ENCODE measurements at regions not wholly inside any gene's neighbourhood (a gene's known extent, or its start where the extent isn't known, plus 50 kb on each side); places are given as distances from the start of the nearest gene placed in this dataset.
"Not testable (repeated sequence)": the region's sequence is repeated elsewhere in the genome, so short reads cannot be mapped to it uniquely, and the experiment has no call there.

DNA sequence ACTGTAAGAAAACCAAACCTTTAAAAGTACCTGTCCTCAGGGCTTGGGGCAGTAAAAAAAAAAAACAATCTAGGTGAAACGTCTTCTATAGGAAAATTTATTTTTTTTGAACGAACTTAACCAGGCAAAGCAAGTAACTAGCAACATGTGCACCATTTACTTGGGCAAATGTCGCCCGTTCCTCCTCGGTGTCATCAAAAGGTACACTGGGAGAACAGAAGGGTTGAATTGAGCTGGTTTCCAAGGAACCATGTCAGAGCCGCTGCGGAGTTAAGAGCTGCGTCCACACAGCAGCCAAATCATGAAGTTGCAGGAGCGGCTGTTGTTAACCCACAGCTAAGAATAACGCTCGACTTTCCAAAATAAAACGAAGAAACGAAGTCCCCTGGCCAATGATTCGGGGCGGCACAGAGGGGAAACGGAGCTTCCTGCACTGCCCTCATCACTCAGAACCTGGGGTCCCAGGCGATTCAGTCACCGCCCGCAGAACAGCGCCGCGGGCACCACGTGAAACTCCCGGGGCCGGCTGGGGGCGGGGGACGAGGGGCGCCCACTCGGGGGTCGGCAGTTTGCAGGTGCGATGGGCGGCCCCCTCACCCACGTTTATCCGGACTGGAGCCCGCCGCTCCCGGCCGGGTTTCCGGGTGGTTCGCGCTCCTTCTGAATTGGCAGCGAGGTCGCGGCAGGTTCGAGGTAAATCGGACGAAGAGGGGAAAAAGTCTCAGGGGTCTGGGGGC, 53.6 kb upstream of the PLGLB1 start:
- not testable (repeated sequence) for DNase-seq (ENCODE audit: low spot score)

DNA sequence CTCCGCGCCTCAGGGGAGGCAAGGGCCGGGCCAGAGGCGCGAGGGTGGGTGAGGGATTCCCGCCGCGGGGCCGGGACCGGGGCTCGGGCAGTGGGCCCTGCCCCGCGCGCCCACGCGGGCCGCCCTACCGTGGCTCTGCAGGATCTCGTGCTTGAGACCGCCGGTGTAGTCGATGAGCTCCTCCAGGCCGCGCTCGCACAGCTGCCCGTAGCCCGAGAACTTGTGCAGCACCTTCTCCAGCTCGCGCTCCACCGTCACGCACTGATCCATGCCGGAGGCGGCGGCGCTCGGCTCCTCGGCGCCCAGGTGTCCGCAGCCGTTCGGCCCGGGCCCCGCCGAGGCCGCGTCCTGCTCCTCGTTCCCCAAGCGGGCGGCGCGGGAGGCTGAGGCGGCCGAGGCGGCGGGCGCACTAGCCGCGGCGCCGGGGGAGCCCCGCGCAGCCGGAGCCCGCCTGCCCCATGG, 54.2 kb upstream of the PLGLB1 start:
- DNase-seq (ENCODE audit: low spot score), result peak; percentile 10

DNA sequence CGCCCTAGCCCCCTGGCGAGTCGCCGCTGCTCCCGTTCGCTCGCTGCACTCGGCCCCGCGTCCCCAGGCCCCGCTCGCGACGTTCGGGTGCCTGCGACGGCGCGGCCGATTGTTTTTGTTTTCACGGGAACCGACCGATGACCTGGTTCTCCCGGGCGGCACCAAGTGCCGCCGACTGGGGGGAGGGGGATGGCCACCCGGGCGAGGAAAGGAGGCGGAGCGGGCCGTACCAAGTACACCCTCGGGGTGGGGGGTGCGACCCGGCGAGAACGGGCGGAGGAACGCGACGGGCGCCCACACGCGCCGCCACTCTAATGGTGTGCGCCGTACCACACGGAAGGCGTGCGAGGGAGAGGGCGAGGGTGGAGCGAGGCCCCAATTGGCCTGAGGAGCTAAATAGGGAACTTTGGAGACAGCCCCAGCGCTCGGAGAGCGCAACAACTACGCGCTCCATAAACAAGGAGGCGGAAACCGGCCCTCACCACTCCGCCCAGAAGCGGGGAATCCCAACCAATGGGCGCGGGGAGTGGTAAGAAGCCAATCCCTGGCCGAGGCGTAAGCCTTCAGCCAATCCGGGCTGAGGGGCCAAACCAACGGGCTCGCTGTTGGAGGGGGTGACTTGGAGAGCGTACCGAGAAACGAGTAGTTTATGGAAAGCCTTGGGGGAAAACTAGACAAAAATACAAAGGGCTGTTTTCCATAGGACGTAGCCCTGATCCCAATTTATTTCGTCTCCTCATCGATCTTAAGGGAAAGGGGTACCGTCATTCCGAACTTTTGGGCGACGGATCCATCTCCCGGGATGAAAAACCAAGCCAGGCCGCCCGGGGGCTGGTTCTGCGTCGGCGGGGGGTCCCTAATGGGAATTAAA, 54.8 kb upstream of the PLGLB1 start:
- peak; percentile 70 for DNase-seq (ENCODE audit: low spot score)

DNA sequence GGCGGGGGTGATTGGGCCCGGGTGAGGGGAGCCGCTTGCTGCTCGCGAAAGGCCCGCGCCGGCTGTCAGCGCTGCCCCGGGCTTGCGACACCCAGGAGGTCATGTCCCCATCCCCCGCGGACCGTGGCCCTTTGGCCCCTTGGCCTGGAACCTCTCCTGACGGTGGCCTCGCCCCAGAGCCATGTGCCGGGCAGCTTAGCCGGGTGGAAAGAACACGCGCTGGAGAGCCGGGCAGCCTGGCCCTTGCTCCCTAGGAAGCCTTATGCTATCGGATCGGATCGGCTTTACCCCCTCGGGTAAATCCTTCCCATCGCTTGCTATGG, 55.4 kb upstream of the PLGLB1 start:
- not testable (repeated sequence) for DNase-seq (ENCODE audit: low spot score)

DNA sequence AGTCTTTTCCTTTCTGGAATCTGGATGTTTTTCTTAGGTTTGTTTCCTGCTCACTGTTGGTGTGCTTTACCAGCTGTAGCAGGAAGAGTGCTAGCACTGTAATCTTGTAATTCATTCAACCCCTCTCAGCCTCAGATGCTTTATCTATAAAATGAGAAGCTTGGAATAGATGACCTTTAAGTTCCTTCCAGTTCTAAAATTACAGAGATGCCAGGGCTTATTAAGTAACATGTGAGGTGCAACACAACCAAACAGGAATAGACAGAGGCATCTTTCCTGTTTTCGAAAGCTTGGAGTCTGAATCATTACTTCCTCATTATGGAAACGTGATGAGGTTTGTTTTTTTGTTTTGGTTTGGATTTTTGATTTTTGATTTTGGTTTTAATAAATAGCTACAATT, 60.1 kb upstream of the PLGLB1 start:
- DNase-seq (ENCODE audit: low spot score), result not testable (repeated sequence)

DNA sequence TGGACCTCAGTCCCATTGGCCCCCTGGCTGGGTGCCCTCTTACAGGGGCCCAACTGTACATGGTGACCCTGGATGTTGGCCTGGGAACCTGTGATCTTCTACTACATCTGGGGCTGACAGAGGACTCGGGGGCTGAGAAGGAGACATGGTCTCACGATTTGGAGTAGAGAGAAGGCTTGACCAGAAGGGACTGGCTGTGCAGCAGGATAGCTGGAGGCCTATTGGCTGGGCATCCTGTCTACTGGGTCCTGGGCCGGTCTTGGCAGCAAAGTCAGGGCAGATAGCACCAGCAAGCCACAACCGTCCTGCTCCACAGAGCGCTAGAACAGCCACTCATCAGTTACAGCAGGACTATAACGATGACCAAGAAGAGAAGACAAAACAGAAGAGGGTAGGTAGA, 66.4 kb upstream of the PLGLB1 start:
- DNase-seq (ENCODE audit: low spot score), result not testable (repeated sequence)

DNA sequence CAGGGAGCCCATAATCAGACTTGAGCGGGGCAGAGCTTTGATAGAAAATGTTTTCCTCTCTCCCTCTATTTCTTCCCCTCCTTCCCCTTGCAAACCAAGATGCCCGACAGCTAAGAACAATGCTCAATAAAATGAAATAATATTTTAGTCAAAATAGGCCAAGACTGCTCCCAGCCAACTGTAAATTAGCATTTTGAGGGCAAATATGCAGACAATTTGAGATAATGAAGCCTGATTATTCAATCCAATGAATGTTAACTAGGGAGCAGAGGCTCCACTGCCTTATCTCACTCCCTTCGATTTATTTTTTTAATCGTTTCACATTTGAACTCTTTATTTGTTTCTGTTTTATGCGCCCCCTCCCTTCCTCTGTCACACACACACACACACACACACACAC, 67.8 kb upstream of the PLGLB1 start:
- DNase-seq (ENCODE audit: low spot score), result not testable (repeated sequence)

DNA sequence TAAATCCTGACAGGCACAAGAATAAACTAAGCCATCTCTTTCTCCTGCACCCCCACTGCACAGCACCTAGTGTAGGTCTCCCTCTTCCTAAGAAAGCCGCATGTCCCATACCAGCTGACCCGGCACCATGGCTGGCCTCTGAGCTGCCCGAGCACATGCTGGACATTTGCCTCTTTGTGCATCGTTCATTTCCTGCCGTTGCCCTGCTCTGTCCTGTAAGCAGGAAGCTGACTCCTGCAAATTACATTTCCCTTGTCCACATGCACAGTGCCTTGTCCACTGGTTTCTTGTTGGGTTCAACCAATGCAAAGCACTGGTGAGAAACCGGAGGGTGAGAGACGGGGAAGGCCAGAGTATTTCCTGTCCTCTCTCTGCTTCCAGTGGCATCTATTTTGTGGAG, 71.6 kb upstream of the PLGLB1 start:
- DNase-seq (ENCODE audit: low spot score), result not testable (repeated sequence)

DNA sequence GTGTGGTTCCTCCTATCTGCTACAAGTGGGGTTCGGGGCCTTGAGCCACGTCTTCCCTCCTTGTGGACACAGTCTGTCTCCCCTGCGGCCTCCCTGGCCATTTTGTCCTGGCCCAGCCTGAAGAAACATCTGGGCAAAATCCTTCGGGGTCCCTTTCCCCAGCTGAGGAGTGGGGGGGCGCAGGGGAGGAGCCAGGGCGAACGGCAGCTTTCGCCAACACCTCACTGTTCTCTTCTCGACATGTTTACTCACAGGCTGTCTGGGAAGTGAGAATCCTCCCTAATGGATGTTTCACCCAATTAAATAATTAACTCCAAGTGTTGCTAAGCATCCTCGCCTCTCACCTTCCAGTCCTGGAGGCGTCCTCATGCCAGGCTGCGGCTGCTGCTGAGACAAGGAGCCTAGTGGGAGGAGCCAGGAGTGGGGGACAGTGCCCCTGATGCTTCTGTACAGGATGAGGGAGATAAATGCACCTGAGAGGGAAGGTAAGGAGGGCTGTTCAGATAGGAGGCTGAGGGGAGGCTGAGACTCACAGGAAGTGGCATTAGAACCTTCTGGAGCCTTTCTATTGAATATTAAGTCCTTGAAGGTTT, 72.4 kb upstream of the PLGLB1 start:
- not testable (repeated sequence) for DNase-seq (ENCODE audit: low spot score)

DNA sequence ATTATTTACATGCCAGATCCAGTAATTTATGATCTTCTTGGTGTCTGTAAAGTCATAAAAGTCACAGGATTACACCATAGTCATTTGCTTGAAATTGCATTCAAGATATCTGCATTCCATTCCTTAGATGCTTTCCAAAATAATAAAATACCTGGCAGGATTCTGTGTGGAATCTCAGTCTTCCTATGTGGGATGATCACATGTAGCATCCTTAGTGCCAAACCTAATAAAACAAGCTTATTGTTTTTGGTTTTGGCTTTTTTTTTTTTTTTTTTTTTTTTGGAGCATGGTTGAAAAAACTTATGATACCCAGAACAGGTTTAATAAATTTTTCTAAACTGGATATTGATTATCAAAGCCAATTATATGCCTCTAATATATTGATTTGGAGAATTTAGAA, 74.2 kb upstream of the PLGLB1 start:
- peak; percentile 12 for DNase-seq (ENCODE audit: low spot score)

DNA sequence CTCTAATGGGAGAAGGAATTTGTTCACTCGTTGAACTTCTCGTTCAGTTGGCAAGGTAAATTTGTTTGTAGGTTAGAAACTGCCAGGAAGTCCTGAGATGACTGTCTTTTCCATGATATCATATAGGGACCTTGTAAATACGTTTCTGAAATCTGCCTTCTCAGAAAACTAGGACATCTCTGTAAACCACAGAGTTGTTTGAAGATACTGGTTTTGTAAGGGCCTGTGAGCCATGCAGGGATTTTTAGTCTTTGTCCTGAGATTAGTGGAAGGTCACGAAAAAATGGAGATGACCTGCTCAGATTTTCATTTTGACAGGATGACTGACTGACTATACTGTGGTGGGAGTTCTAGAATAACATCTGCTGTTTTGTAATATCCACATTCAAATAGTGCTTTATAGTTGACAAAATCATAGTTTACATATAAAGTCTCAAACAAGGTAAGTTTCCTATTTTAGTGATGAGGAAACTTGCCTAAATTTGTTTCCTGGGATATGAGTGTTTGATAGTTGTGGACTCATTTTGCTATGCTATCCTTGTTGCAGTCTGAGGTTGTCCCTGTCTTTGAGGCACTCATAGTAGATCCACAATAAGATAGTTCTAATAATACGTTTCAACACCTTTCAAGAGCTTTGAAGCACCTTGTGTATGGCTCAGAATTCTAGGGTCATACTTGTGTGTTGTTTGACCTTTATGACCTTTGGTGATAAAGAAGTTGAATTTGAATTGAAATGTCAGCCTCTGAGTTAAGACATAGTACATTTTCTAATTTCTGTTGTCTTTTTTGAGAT, 107.3 kb upstream of the PLGLB1 start:
- not testable (repeated sequence) for DNase-seq (ENCODE audit: low spot score)

DNA sequence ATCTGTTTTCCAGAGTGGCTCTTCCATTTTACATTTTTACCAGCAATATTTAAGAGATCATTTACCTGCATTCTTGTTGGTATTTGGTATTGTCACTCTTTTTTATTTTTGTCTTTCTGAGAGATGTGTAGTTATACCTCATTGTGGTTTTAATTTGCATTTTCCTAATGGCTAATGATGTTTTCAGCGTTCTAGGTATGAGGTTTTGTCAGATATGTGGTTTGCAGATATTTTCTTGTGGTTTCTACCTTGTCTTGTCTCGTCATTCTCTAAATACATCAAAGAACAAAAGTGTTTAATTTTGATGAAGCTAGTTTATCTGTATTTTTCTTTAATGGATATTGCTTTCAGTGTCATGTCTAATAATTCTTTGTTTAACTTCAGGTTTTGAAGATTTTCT, 110.9 kb upstream of the PLGLB1 start:
- not testable (repeated sequence) for DNase-seq (ENCODE audit: low spot score)

DNA sequence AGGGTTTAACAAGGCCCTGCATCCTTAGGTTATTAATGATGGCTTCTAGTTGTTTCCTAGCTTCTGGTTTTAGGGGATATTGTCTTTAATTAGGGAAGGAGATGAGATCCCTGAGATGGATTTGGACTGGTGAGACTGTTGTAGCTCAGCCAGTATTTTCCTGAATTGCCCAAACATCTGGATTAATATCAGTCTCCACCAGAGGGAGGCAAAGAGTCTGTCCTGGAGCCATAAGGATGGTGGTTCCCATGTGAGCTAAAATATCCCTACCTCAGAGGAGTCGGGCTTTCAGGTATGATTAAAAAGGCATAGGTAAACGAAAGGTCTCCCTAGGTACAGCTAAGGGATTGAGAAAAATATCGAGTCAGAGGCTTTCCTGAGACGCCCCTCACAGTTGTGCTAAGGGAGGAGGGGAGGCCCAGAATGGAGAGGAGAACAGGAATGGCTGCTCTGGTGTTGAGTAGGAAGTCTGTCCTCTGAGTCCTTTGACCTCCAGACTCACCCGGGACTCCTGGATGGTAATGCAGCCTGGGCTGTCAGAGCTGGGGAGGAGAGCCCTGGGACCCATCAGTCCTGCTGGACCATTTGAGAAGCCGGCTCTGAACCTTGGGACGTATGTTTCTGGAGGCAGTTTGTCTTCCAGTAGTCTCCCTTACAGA, 130.3 kb upstream of the PLGLB1 start:
- DNase-seq (ENCODE audit: low spot score), result not testable (repeated sequence)

DNA sequence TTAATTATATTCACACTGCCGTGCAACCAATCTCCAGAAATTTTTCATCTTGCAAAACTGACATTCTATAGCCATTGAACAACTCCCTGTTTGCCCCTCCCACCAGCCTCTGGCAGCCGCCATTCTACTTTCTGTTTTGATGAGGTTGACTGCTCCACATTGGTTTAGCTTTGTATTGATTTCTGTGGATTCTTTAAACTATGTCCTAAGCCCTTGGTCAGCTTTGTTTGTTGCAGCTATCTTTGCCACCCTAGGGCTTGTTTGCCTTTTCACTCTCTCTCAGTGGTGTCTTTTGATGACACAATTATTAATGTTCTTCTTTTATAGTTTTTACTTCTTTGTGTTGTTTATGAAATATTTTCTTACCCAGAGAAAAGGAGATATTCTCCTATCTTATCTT, 152.8 kb upstream of the PLGLB1 start:
- DNase-seq (ENCODE audit: low spot score), result not testable (repeated sequence)

DNA sequence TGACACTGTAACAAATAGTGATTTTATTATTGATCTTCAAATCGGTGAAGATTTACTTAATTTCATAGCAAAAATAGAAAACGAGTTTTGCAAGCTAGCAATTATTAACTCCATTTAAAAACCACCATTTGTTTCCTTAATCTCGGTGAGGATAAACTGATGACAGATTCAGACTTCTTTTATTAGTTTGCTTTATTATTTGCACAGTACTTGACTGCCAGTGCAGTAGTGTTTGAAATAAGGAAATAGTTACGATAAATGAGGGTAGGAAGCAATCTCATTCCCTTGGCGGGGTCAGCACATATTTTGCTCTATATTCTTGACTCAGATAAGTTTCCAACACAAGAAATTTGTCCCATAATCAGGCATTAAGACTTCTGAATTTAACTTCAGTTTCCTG, 161.7 kb upstream of the PLGLB1 start:
- not testable (repeated sequence) for DNase-seq (ENCODE audit: low spot score)

DNA sequence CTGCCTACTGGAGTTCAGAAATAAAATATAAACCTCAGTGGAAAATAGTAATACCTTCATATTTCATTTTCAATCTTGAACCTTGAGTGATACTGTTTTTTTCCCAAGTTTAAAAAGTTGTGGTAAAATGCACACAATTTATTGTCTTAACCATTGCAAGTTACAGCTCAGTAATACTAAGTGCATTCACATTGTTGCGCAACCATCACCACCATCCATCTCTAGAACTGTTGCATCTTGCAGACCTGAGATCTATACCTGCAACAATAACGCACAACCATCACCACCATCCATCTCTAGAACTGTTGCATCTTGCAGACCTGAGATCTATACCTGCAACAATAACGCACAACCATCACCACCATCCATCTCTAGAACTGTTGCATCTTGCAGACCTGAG, 162.6 kb upstream of the PLGLB1 start:
- not testable (repeated sequence) for DNase-seq (ENCODE audit: low spot score)

DNA sequence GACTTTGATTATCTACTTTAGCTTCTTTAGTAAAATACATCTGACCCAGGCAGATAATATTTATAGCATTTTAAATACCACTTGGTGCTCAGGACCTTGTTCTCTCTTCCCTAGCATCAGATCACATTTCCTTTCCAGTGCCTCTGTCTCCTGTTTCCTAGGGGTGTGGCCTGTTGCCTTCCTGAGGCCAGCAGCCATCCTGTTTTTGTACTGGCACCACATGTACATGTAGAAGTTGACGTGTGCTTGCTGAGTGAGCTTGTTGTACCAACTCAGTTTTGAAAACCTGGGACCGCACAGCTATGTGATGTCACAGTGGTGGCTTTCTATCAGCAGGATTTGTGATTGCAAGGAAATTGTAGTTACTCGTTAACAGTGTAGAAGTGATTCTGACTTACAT, 167.6 kb upstream of the PLGLB1 start:
- not testable (repeated sequence) for DNase-seq (ENCODE audit: low spot score)

DNA sequence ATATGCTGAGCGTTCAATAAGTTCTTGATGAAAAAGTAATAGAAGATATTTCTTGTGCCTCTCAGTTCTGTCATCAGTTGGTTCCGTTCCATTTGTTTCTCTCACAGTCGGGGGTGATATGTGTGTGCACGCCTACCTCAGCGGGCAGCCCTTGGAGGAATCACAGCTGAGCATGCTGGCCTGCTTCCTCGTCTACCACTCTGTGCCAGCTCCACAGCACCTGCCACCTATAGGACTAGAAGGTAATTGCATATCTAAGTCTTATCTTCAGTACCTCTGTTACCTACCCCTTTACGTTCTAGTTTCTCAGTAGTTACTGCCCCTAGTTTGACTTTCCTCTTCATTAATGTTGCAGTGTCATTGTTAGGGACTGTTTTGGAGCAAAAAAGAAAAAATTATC, 171.7 kb upstream of the PLGLB1 start:
- not testable (repeated sequence) for DNase-seq (ENCODE audit: low spot score)

DNA sequence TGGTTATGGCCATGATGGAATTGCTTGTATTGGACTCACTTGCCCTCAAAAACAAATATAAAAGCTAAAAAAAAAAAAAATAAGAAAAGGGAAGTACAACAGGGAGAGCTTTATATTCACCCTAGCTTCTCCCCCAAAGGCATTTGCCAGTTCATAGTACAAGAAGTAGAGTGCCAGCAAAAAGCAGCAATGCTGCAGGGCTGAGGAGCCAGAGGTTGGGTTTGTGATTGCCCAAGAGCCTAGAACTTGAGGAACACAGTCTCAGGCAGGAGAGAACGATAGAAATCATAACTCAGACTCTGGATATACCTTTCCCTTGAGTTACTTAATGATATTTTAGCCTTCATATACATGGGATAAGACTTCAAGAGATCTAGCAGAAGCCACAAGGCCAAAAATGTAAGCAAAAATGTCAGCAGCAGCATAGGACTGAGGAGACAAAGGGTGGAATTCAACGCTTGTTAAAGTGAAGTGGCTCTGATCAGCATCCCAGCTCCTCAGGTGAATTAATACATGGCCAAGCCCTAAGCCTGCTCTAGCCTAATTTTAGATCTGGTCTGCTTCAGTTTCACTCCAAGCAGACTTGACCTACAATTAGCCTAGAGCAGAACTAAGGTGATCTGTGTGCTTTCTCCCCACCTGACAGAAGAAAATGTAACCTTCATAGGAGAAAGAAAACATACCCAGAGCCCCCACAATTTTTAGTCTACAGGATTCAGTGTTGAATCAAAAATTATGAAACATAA, 172.8 kb upstream of the PLGLB1 start:
- DNase-seq (ENCODE audit: low spot score), result not testable (repeated sequence)

DNA sequence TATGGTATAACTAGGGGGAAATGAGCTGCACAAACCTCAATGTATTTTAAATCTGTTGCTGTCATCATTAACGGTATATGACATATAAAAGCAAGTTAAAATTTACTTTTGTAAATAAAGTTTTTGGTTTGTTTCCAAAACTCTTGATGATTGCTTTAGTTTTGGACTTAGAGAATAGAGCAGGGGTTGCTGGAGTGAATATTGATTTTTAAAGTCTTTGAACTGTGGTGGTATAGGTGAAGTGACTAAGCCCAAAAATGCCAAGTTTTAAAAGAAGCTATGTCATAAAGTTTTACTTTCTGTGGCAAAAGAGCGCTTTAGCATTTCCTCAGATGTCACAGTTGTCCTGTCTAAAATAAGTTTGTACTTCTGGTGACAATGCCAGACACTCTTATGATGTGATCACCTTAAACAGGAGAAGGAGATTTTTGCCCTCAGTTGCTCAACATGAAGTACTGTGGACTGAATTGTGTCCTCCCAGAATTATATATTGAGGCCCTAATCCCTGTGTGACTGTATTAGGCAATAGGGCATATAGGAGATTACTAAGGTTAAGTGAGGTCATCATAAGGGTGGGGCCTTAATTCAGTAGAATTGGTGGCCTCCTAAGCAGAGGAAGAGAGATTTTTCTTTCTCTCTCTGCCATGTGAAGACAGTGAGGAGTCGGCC, 175.2 kb upstream of the PLGLB1 start:
- not testable (repeated sequence) for DNase-seq (ENCODE audit: low spot score)

Measured in A172 (cell line).